GM12878 (cell line): ENCODE measurements at regions not wholly inside any gene's neighbourhood (a gene's known extent, or its start where the extent isn't known, plus 50 kb on each side); places are given as distances from the start of the nearest gene placed in this dataset.

ENCODE experiments used
- POLR2A ChIP-seq: IDR thresholded peaks from 2 replicates; pipeline ENCODE4 v1.6.1; 2011; ENCODE audit warnings: low read depth, mild to moderate bottlenecking, low read length
- SMC3 ChIP-seq: IDR thresholded peaks from 2 replicates; pipeline ENCODE4 v1.6.1; 2011; ENCODE audit warnings: low read length, improper control_type of control experiment, borderline replicate concordance
- TF ChIP-seq, protein P1 (sequence below), 3 experiments: IDR thresholded peaks in 2 of 3; conservative IDR thresholded peaks in 1 of 3; 2 replicates each; pipeline ENCODE4 v1.5.1; 2011; ENCODE audit warnings: low read depth in 3 of 3, low read length in 3 of 3, mild to moderate bottlenecking in 3 of 3, control low read depth in 2 of 3, moderate library complexity in 2 of 3, inconsistent platforms in 1 of 3, mixed read lengths in 1 of 3; ENCODE audit not compliant: control insufficient read depth in 2 of 3, insufficient read depth in 1 of 3; ENCODE audit errors: extremely low read depth in 1 of 3

DNA sequence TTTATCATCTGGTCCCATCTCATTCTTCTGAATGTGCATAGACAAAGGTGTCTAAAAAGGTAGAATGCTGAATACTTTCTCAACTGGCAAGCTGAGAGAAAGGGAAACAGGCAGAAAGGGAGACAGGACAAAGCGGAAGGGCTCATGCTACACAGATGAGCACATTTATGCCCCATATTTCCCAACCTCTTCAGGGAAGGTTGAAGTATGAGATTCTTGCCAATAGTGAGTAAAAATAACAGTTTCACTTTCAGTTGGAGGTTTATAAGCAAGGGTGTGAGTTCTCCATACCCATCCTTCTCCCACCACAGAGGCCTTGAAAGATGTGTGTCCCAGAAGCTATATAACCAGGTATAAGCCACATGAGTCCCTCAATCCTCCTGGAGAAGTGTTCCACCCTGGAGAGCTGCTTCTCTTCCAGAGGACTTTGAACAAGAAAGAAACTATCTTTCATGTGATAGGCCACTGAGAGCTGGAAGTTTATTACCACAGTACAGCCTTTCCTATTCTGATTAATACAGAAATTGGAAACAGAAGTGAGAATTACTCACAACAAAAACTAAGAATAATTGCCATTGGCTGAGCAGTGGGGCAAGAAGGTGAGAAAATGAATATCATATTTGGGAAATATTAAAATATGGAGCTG is 709.4 kb upstream of the NR2F2 start:
- TF ChIP-seq POLR2A (no peak), SMC3 (no peak)
- TF ChIP-seq, protein P1, sequence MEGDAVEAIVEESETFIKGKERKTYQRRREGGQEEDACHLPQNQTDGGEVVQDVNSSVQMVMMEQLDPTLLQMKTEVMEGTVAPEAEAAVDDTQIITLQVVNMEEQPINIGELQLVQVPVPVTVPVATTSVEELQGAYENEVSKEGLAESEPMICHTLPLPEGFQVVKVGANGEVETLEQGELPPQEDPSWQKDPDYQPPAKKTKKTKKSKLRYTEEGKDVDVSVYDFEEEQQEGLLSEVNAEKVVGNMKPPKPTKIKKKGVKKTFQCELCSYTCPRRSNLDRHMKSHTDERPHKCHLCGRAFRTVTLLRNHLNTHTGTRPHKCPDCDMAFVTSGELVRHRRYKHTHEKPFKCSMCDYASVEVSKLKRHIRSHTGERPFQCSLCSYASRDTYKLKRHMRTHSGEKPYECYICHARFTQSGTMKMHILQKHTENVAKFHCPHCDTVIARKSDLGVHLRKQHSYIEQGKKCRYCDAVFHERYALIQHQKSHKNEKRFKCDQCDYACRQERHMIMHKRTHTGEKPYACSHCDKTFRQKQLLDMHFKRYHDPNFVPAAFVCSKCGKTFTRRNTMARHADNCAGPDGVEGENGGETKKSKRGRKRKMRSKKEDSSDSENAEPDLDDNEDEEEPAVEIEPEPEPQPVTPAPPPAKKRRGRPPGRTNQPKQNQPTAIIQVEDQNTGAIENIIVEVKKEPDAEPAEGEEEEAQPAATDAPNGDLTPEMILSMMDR (IDR thresholded peaks at IDR 0.05 in 2 of 3, conservative IDR thresholded peaks at IDR 0.05 in 1 of 3; ENCODE audit: control insufficient read depth in 2 of 3, extremely low read depth in 1 of 3, insufficient read depth in 1 of 3, low read depth in 3 of 3, low read length in 3 of 3), result no peak
